Erythroblast (primary cell): ENCODE measurements at regions not wholly inside any gene's neighbourhood (a gene's known extent, or its start where the extent isn't known, plus 50 kb on each side); places are given as distances from the start of the nearest gene placed in this dataset.

ENCODE experiments used
- GATA1 ChIP-seq: IDR thresholded peaks from 2 replicates; pipeline ENCODE4 v1.6.1; 2011; ENCODE audit warnings: low read depth, mild to moderate bottlenecking, control low read depth, low read length, moderate library complexity
- POLR2A ChIP-seq: IDR thresholded peaks from 2 replicates; pipeline ENCODE4 v1.6.1; 2011; ENCODE audit warnings: mild to moderate bottlenecking, low read length

DNA sequence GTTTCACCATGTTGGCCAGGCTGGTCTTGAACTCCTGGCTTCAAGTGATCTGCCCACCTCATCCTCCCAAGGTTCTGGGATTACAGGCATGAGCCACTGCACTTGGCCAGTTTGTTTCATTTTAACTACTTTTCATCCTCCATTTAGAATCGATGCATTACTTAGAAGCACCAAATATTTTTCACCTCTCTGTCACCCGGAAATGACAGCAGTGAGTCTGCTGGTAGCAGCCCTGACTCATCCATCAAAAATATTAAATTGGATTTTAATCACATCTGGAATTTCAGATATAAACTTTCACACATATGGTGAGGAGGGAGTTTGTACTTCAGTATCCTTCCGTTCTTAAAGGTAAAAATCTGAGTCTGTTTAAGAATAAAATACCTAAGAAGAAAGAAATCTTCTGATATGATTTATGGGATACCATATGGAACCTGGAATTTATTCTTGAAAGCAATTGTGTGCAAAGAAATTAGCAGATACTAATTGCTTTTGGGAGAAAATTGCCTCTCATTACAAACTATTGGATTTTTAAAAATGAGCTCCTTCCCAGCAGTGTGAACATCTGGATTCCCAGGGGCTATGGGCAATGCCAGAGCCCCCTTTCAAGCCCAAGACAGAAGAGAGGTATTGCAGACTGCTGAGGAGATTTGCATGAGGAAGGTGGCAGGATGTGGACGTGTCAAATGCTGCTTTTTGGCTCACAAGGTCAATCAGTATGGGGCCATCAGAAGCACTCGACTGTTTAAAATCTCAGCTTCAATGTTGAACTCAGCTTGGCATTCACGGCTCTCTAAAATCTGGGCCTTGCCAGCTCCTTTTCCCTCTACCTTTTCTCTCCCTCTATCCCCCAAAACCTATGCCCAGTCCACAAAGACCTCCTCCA lies 279.5 kb upstream of the SIX2 start:
- TF ChIP-seq POLR2A (no peak), GATA1 (no peak)
